Islet of Langerhans (tissue), 1 donor: ENCODE measurements at regions not wholly inside any gene's neighbourhood (a gene's known extent, or its start where the extent isn't known, plus 50 kb on each side); places are given as distances from the start of the nearest gene placed in this dataset.
"Not testable (repeated sequence)": the region's sequence is repeated elsewhere in the genome, so short reads cannot be mapped to it uniquely, and the experiment has no call there.

Source experiments
- FAIRE-seq: peaks from one replicate; lab custom pipeline; 2011; peaks lifted over from hg19 to GRCh38; lab: Jason Lieb, UNC

DNA sequence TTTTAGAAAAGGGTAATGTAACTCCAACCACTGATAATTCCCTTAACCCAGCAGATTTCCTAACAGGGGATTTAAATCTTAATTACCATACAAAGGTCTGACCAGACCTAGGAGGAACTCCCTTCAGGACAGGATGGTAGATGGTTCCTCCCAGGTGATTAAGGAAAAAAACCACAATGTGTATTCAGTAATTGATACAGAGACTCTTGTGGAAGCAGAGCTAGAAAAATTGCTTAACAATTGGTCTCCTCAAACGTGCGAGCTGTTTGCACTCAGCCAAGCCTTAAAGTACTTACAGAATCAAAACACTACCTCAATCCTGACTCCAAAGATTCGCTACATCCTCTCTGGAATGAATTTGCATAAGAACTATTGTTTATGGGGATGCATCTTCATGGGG, 2027.1 kb downstream of the OLFM4 start:
- not testable (repeated sequence) for FAIRE-seq

DNA sequence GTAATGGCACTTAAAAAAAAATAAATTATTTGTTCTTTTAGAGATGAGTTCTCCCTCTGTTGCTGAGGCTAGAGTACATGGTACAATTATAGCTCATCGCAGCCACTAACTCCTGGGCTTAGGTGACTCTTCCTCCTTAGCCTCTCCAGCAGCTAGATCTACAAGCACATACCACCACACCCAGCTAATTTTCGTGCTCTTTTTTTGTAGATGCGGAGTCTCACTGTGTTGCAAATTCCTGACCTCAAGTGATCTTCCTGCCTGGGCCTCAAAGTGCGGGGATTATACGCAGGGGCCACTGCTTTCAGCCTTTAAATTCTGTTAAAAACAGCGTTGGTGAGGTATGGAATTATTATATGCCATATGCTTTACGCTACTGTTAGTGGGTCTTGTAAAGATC, 2034.0 kb downstream of the OLFM4 start:
- no peak for FAIRE-seq

DNA sequence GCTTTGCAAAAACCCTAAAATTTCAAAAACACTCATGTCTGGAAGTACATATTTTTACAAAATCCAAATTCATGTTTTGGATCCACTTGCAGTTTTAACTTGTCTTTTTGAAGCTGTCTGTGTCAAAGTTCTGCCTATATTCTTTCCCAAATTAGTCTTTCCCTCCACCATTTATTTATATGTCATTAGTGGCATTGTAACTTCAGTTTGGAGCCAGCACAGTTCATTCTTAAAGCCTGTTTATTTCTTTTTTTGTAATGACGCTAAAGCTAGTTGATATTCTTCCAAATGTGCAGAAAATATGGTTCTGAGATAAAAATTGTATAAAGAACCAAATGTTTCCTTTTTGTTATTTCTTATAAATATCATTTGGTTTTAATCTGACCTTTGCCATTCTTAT, 2039.3 kb downstream of the OLFM4 start:
- no peak for FAIRE-seq

DNA sequence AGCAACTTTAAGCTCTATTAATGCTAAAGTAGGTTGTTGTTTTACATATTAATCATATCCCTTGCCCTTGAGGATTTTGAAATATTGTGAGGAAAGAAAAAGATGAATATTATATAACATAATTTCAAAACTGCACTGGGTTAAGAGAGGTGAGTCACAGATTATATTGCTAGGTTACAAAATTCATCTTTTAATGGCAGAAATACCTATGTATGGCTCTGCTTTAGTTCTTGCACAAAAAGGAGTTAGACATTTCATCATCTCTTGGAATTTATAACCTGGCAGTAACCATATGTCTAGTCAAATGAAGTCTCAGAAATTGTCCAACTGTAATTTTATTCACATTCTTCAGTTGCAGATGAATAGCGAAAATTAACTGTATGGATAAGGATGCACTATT, 2041.1 kb downstream of the OLFM4 start:
- FAIRE-seq, result no peak

DNA sequence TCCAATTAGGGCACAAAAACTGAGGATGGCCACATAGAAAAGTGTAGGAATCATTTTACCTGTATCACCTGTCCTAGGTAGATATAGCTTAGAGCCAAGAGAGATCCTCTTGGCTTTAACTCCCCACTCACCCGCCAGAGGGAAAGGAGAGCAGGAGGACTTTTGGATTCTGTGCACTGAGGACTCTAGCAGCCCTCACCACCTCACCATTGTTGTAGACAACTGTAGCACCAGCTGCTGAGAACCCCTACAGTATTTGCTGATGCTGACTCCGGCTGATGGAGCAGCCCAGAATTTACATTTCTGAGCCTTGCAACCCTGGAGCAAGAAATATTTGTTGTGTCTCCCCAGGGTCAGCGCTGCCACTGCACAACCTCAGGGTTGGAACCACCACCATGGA, 2044.4 kb downstream of the OLFM4 start:
- FAIRE-seq, result no peak

DNA sequence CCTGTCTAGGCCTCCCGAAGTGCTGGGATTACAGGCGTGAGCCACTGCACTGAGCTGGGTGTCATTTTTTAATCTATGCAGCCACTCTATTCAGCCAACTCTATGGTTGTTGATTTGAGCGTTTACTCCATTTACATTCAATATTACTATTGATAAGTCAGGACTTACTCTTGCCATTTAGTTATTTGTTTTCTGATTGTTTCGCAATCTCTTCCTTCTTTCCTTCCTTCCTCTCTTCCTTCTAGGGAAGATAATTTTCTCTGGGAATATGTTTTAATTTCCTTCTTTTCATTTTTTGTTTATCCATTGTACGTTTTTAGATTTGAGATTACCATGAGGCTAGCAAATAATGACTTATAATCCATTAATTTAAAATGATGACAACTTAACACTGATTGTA, 2056.0 kb downstream of the OLFM4 start:
- no peak for FAIRE-seq

DNA sequence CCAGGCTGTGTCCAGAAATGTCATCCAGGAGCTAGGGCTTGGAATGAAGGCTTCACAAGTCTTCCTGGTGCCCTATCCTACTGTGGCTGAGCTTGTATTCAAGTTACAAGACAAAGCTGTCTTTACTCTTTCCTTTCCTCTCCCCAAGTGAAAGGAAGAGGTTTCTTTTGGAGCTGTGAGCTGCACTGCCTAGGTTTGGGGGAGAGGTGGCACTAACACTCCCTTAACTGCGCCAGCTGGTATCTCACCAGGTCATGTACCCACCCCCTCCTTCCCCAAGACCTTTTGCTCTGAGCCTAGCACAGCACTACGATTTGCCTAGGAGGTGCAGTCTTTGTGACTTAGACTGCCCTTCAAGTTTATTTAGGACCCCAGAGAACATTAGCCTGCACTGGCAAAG, 2053.6 kb upstream of the PRR20A start:
- FAIRE-seq, result no peak

DNA sequence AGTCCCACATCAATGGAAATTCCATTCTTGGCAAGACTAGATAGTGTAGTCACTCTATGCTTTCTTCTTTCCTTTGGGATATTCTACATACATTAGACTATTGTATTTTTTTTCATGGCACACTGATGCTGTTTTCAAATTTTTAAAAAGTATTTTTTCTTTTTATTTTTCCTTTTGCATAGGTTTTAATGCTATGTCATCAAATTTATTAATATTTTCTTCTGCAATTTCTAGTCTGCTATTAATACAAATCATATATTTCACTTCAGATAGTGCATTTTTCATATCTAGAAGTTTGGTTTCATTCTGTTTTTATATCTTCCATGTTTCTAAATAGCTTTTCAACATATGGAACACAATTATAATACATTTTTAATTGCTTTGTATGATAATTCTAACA, 2050.1 kb upstream of the PRR20A start:
- no peak for FAIRE-seq

DNA sequence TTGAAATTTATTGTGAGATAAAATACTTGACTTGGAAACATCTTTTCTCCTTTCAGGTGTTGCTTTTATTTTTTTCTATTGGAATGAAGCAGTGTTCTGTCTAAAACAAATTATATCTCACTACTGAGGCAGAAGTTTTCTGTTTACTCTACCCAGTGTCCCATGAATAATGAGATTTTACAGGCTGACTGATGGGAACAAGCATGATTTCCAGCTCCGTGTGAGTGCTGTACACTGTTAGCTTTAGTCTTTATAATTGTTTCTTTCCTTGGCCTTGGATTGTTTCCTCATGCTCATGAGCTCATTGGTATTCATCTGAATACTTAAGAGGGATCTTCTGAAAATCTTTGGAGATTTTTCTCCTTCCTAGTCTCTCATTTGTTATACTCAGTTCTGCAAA, 2049.5 kb upstream of the PRR20A start:
- no peak for FAIRE-seq

DNA sequence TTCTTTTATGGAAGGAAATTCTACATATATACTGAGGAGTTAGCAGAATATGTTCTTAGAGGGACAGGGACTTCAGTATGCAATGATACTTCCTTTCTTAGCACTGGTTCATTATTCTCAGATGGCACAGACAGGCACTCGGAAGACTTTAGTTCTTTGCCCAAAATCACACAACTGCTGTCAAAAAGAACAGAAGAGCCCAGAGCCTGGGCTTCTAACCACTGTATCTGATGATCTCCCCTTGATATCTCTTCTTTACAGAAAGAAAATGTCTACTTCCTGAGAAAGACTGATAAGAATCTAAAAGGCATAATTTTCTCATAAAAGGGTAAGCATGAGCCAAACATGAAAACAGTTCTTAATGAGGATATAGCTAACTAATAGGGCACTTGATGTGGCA, 2034.2 kb upstream of the PRR20A start:
- FAIRE-seq, result no peak

DNA sequence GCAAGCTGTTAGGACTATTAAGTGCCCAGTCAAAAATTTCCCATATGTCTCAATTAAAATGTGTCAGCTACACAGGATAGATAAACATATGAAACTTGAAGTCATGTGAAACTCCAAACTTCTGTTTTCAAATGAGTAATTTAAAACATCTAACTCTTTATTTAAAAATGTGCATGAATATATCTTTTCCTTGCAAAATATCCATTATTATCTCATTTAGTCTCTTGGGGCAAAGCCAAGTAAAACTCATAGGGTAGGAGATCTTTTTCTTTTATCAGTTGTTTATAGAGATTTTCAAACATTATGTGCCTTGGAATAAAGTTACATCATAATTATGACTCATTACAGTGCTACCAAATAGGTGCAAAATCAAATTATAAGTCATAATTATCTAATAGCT, 2020.1 kb upstream of the PRR20A start:
- no peak for FAIRE-seq

DNA sequence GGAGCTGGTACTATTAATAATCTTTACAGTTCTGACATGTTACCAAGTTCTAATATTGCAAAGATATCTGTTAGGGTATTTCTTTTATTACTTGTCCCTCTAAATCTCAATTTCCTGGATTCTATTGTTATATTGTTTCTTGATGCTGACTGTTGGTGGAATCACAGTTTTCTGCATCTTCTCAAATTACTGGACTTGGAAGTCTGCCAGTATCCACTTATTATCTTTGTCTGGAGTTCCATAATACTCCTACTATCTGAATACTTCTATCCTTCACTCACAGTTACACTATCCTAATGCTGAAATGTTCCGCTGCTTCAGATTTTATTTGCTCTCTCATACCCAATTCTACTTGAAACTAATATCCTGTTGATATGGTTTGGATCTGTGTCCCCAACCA, 1985.7 kb upstream of the PRR20A start:
- no peak for FAIRE-seq

DNA sequence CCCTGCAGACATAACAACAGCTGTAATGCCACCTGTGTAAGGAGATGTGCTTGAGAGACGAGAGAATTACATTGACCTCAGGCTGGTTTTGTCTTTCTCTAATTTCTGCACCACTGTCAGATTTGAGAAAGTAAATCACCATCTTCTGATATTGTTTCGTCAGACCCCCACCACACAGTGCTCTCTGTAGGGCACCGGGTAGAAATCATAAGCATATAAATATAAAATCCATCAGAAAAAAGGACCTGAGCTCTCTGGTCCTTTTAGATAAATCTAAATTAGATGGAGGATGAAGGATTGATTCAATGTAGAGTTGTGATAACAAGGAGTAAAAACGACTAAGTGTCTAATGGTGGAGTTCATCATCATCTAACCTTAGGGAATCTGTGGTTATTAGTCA, 1981.0 kb upstream of the PRR20A start:
- FAIRE-seq, result no peak

DNA sequence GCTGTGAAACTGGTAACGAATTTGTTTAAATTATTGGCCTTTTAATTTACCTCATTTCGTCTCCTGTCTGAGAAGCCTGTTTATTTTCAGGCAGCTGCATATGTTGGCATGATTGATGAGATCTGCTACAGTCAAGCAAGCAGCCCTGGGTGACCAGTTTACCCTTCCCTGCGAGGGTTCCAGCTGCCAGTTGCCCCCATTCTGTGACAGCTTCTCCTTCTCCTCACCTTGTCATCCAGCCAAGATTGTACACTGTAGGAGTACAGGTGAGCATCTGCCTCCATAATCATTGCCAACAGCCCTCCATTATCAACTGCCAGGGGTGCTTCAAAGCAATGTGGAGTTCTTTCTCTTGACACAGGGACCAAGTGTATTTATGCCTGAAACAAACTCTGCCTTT, 1979.9 kb upstream of the PRR20A start:
- FAIRE-seq, result no peak

DNA sequence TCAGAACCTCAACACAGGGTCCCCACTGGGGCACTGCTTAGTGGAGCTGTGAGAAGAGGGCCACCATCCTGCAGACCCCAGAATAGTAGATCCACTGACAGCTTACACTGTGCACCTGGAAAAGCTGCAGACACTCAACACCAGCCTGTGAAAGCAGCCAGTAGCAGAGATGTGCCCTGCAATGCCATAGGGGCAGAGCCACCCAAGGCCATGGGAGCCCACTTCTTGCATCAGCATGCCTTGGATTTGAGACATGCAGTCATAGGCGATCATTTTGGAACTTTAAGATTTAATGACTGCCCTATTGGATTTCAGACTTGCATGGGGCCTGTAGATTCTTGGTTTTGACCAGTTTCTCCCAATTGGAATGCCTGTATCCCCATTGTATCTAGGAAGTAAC, 1962.1 kb upstream of the PRR20A start:
- not testable (repeated sequence) for FAIRE-seq

DNA sequence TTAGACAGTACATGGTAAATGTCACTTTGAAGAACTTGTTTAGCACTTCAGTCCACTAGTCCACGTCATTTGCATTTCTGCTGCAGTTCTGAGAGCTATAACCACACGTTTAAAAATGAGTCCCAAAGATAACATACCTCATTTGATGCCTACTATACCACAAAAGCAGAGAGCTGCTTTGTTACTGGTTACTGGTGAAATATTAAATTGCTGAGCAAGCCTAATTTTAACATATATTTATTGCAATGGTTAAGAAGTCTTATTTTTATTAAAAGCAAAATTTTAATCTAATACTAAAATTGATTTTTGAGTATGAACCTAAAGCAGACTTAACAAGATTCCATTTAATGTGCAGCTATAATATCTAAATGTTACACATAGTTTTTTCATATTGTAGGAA, 1949.7 kb upstream of the PRR20A start:
- FAIRE-seq, result no peak

DNA sequence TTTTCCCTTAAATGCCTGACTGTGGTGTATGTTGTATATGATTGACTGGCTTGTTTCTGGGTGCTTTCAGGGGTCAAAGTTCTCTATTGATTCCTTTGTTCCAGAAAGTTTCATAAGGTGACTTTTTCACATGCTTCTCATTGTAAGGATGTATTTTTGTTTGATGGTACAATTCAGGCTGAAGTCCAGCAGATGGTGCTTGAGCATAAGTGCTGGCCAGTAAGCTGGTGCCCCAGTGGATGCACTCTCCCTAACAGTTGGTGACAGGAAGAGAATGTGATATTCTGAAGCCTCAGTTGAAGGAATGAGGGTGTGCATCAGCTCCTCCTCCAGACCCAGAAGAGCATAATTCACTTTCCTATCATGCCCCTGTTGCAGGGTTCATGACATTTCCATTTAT, 1941.6 kb upstream of the PRR20A start:
- FAIRE-seq, result no peak

DNA sequence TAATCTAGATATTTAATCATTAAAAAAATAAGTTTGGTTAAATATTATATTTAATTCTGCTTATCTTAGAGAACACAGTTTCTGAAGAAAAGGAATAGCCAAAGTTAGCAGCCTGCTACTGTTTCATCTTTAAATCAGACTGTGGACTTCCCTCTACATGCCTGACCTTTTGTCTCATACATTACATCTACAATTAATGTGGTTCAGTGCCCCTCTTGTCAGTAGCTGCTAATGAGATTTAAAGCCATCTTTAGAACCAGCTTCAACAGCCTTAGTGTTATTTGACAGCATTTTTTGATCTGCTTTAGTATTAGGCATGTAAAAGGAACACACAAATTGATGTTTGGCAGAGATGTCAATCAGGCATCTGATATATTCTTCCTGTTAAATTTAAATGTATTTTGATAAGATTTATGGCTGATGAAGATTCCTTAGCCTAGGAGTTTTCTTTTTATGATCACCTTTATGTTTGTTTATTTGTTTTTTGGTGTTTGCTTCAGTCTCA, 1925.8 kb upstream of the PRR20A start:
- FAIRE-seq, result no peak

DNA sequence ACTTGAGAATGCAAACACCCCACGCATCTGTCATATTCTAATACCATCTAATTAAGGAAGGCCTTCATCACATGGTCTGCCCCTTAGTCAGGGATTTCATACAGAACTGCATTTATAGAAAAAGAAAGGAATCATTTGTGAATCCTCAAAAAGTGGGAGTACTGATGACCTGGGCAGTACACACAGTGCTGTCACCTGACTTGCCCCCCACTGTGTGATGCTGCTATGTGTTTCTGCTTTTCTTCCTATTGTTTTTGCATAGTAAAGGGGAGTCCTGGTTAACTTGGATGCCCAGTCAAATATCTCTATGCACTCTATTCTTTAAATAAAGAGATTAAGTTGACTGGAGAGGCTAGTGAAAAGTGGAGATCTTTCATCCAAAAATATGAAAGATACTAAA, 1921.2 kb upstream of the PRR20A start:
- FAIRE-seq, result no peak

DNA sequence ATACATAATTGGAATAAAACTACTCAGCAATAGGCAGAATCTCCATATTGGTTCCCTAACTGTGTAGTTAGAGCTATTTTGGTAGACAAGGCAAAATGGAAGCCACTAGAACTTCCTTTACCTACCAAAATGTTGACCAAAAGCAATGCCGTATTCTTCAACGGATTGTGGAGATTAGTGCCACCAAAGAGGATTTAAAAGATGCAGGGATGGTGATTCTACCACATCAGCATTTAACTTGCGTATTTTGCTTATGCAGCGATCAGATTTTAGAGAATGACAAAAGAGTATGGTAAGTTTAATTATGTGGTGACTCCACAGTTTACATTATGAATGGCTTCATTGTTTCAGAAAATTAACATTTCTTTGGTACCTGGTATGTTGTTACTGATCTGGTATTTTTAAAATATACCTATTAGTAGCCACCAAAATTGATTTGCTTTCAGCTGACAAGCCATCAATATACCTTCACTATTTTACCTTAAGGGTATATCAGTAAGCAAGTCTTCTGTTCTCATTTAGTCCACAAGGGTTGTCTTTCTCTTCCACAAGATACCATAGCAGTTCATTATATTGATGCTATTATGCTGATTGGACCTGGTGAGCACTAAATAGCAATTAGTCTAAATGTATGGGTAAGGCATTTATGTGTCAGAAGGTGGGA, 1910.7 kb upstream of the PRR20A start:
- FAIRE-seq, result no peak

DNA sequence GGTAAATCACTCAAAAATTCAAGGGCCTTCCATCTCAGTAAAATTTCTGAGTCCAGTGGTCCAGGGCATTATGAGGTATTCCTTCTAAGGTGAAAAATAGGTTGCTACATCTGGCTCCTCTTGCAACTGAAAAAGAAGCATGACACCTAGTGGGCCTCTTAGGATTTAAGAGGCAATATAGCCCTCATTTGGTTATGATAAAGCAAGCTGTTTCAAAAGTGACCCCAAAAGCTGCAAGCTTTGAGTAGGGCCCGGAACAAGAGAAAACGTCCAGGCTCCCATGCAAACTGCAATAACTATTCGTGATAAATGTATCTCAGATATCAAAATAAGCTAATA, 1910.2 kb upstream of the PRR20A start:
- no peak for FAIRE-seq

DNA sequence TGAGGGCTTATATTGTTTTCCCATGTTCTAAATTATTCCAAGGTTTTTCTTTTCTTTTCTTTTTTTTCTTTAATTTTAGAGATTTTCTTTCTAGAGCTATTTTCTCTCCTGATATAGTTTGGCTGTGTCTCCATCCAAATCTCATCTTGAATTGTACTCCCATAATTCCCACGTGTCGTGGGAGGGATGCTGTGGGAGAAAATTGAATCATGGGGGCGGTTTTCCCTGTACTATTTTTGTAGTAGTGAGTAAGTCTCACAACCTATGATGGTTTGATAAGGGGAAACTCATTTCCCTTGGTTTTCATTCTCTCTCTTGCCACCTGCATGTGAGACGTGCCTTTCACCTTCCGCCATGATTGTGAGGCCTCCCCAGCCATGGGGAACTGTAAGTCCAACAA, 1906.4 kb upstream of the PRR20A start:
- no peak for FAIRE-seq

DNA sequence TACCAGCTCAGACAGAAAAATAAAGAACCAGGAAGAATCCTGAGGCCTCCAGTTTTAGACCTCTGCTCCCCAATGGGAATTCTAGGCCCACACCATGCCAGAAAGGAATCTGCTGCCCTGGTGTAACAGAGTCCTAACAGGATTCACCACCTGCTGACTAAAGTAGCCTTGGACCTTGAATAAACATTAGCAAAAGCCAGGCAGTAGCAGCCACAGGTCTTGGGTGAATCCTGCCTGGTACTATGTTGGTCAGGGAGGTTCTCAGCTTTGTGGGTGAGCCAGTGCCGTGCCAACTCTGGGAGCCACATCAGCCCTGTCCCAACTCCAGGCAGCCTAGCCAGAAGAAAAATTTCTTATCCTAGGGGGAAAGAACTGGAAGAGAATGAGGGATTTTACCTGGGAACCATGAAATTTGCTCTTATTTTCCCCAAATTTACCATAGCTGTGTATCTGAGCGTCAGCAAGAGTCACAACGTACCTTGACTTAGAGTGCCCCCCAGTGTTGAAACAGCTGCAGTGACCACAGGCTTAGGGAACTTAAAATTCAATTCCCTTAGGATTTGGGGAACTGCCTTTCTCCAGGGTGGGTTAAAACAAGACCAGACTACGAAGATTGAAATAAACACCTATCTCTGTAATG, 1895.6 kb upstream of the PRR20A start:
- no peak for FAIRE-seq

DNA sequence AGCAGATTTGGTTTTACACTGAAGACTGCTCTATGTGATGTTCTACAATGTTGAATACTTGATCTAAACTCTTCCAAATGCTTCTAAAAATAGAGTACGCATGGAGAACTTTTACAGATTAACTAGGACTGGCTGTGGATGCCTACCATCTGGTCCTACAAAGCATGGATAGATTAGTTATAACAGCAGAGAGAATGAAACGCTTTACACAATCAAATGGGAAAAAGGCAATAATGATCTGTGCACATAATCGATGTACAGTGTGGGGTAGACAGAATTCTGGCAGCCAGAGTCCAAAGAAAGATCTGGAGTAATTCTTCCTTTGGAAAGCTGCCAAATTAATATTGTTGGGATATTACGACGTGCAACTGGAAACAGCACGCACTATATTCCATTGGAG, 1885.5 kb upstream of the PRR20A start:
- no peak for FAIRE-seq

DNA sequence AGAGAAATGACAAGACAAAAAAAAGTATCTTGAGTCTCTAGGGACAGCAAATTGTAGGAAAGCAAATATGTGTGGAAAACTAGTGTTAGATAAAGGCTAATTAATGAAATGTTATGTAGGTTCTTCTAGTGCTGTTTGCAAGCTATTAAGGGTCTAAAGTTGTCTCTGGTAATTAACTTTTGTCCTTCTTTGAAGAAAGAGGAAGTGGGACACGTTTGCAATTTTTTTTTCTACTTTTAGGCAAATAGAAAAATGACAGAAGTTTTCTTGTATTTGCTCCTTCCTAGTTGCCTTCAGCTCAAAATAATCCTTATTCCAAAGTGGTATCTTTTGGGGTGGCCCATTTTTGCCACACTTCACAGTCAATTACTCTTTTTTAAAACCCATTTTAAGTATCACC, 1877.7 kb upstream of the PRR20A start:
- FAIRE-seq, result no peak
